ENCODE measurements at regions not wholly inside any gene's neighbourhood (a gene's known extent, or its start where the extent isn't known, plus 50 kb on each side); places are given as distances from the start of the nearest gene placed in this dataset.

GRCh38 chr5:123960526-123960925, 448.5 kb downstream of the CSNK1G3 start:
- TF ChIP-seq CTCF (conservative IDR thresholded peaks at IDR 0.05; ENCODE audit: low read depth, low read length) (no peak), EZH2 (IDR thresholded peaks at IDR 0.05; ENCODE audit: borderline replicate concordance, low read depth, low read length, poor library complexity, severe bottlenecking) (no peak)
